ENCODE measurements at regions not wholly inside any gene's neighbourhood (a gene's known extent, or its start where the extent isn't known, plus 50 kb on each side); places are given as distances from the start of the nearest gene placed in this dataset.

GRCh38 chr1:214913966-214914365 is 168.6 kb upstream of the KCNK2 start:
- peaks cover 3% of the 10 kb centered on the region for H3K4me1 Mint-ChIP-seq (ENCODE audit: low read depth, unreplicated experiment)
- TF ChIP-seq CTCF (IDR thresholded peaks at IDR 0.05; ENCODE audit: partially characterized antibody, unreplicated experiment): no peak
- peaks cover 4% of the 10 kb centered on the region for H3K27me3 Mint-ChIP-seq (ENCODE audit: unreplicated experiment)
- H3K36me3 Mint-ChIP-seq (ENCODE audit: unreplicated experiment): no peaks in the 10 kb centered on the region
- H3K9me3 Mint-ChIP-seq (ENCODE audit: unreplicated experiment): no peaks in the 10 kb centered on the region
- no peak for DNase-seq
- H3K27ac Mint-ChIP-seq (ENCODE audit: unreplicated experiment): no peak overlapping the region
- no peak overlapping the region for H3K4me3 Mint-ChIP-seq (ENCODE audit: unreplicated experiment)

DNA sequence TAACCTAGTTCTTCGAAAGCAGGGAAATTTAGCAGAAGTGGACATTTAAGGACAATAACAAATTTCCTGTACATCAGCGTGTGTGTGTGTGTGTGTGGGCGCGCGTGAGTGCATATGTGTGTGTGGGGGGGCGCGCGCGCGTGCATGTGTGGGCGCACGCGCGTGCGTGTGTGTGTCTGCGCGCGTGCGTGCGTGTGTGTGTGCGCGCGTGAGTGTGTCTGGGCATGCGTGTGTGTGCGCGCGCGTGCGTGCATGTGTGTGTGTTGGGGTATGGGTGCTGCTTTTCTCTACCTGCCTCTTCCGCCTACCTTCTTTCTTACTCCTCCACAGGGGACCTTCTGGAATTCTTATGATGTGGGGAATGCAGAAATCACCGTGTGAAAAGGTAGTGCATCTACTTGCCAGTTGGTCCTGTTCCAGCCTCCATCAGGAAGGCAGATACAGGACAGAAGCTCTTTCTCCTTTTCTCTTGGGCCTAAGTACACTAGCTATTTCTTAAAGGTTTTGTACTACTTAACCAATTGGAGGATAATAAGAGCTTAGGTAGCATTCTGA is 165.4 kb upstream of the KCNK2 start:
- H3K27ac Mint-ChIP-seq (ENCODE audit: unreplicated experiment): no peak overlapping the region
- peaks cover 3% of the 10 kb centered on the region for H3K4me1 Mint-ChIP-seq (ENCODE audit: low read depth, unreplicated experiment)
- no peak for TF ChIP-seq CTCF (IDR thresholded peaks at IDR 0.05; ENCODE audit: partially characterized antibody, unreplicated experiment)
- H3K27me3 Mint-ChIP-seq (ENCODE audit: unreplicated experiment): peaks cover 4% of the 10 kb centered on the region
- DNase-seq: no peak
- H3K36me3 Mint-ChIP-seq (ENCODE audit: unreplicated experiment): no peaks in the 10 kb centered on the region
- no peaks in the 10 kb centered on the region for H3K9me3 Mint-ChIP-seq (ENCODE audit: unreplicated experiment)
- H3K4me3 Mint-ChIP-seq (ENCODE audit: unreplicated experiment): no peak overlapping the region

DNA sequence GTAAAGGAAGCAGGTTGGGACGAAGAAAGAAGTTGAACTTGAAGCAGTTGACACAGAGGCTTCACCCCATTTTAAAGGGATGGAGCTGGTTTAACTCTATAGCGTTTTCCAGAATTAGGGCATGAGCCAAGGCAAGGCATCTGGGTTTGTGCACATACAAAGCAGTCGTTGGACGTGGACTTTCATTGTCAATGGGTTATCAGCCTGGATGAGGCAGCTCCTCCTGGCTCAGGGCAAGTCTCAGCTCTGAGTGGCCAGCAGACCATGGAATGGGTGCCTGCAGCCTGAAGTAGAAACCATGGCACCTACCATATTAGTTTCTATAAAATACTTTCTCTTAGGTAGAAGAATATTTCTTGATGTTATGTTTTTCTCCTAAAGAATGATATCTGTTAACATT is 163.8 kb upstream of the KCNK2 start:
- Mint-ChIP-seq H3K4me3 (ENCODE audit: unreplicated experiment) (no peak overlapping the region), H3K27me3 (ENCODE audit: unreplicated experiment) (peaks cover 4% of the 10 kb centered on the region), H3K4me1 (ENCODE audit: low read depth, unreplicated experiment) (peaks cover 3% of the 10 kb centered on the region), H3K36me3 (ENCODE audit: unreplicated experiment) (no peaks in the 10 kb centered on the region), H3K9me3 (ENCODE audit: unreplicated experiment) (no peaks in the 10 kb centered on the region), H3K27ac (ENCODE audit: unreplicated experiment) (no peak overlapping the region)
- TF ChIP-seq CTCF (IDR thresholded peaks at IDR 0.05; ENCODE audit: partially characterized antibody, unreplicated experiment): no peak
- DNase-seq: no peak

- H3K9me3 Mint-ChIP-seq (ENCODE audit: unreplicated experiment): no peaks in the 10 kb centered on the region
- H3K27ac Mint-ChIP-seq (ENCODE audit: unreplicated experiment): no peak overlapping the region
- no peak overlapping the region for H3K4me3 Mint-ChIP-seq (ENCODE audit: unreplicated experiment)
- no peaks in the 10 kb centered on the region for H3K36me3 Mint-ChIP-seq (ENCODE audit: unreplicated experiment)
- H3K4me1 Mint-ChIP-seq (ENCODE audit: low read depth, unreplicated experiment): no peaks in the 10 kb centered on the region
- TF ChIP-seq CTCF (IDR thresholded peaks at IDR 0.05; ENCODE audit: partially characterized antibody, unreplicated experiment): no peak
- peaks cover 4% of the 10 kb centered on the region for H3K27me3 Mint-ChIP-seq (ENCODE audit: unreplicated experiment)
- DNase-seq: no peak
Measured at GRCh38 chr1:214920337-214920736, 162.2 kb upstream of the KCNK2 start.

DNA sequence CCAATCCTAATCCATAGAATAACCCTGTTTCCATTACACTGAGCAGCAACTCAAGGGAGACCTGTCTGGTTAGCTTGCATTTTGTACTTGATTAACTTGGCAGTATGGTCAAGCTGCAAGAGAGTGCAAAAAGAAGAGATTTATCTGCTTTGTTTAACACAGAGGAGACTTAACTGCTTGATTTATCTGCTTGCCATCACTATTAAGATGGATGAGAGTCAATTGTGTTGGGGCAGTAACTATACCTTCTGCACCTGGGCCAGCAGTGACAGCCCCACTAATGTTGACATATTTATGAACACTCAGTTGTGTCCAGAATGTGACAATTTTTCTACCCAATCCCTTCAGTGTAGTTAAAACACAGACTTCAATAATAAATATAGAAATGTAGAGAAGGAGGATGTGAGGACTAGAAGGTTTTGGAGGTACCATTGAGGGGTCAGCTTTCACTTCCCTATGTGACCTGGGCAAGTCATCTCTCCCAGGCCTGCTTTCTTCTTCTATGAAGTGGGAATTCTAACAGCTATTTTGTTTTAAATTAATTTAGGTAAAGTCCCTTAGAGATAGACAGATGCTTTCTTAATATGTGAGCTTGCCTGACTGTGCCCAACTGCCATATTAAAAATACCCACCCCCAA is 159.1 kb upstream of the KCNK2 start:
- no peak for DNase-seq
- no peak for TF ChIP-seq CTCF (IDR thresholded peaks at IDR 0.05; ENCODE audit: partially characterized antibody, unreplicated experiment)
- Mint-ChIP-seq H3K27ac (ENCODE audit: unreplicated experiment) (no peak overlapping the region), H3K36me3 (ENCODE audit: unreplicated experiment) (no peaks in the 10 kb centered on the region), H3K9me3 (ENCODE audit: unreplicated experiment) (no peaks in the 10 kb centered on the region), H3K4me1 (ENCODE audit: low read depth, unreplicated experiment) (no peaks in the 10 kb centered on the region), H3K27me3 (ENCODE audit: unreplicated experiment) (peaks cover 3% of the 10 kb centered on the region), H3K4me3 (ENCODE audit: unreplicated experiment) (no peak overlapping the region)

Data from glutamatergic neuron (in vitro differentiated cells).